HL-60 (cell line): ENCODE measurements at regions not wholly inside any gene's neighbourhood (a gene's known extent, or its start where the extent isn't known, plus 50 kb on each side); places are given as distances from the start of the nearest gene placed in this dataset.

Experiments used
- DNase-seq, 2 experiments: peaks; one replicate each; pipeline ENCODE4 v3.0.0-alpha.2; 2010 to 2020; ENCODE audit warnings: low read depth in 1 of 2, low spot score in 1 of 2
- H3K27ac ChIP-seq: fragments of 250-450 bp; sonication (Bioruptor Pico); replicated peaks from 2 replicates; pipeline ENCODE4 v1.5.1; 2020; ENCODE audit warnings: mild to moderate bottlenecking, moderate library complexity
- H3K27me3 ChIP-seq: fragments of 250-450 bp; sonication (Bioruptor Pico); 2 replicates; pipeline ENCODE4 v1.5.1; 2021; ENCODE audit warnings: mild to moderate bottlenecking, moderate library complexity; ENCODE audit not compliant: insufficient read depth, poor library complexity, severe bottlenecking
- H3K4me3 ChIP-seq: replicated peaks from 2 replicates; pipeline ENCODE4 v1.5.1; 2011; ENCODE audit warnings: mild to moderate bottlenecking, control low read depth, low read length; ENCODE audit not compliant: insufficient read depth
- CTCF ChIP-seq: IDR thresholded peaks from one replicate; pipeline ENCODE4 v1.5.1; 2011; ENCODE audit warnings: low read length, control low read depth, inconsistent platforms; ENCODE audit not compliant: insufficient read depth
- GABPA ChIP-seq: IDR thresholded peaks from 2 replicates; pipeline ENCODE4 v1.6.1; 2012; ENCODE audit warnings: low read depth
- POLR2AphosphoS5 ChIP-seq: IDR thresholded peaks from 2 replicates; pipeline ENCODE4 v1.6.1; 2012; ENCODE audit warnings: low read depth
- REST ChIP-seq: IDR thresholded peaks from 2 replicates; pipeline ENCODE4 v1.6.1; 2012; ENCODE audit warnings: low read depth; ENCODE audit not compliant: insufficient replicate concordance
- SPI1 ChIP-seq: IDR thresholded peaks from 2 replicates; pipeline ENCODE4 v1.6.1; 2012; ENCODE audit warnings: low read depth, mild to moderate bottlenecking, borderline replicate concordance

- no peak overlapping the region for H3K4me3 ChIP-seq
- no peak for TF ChIP-seq CTCF
- TF ChIP-seq GABPA: no peak
- TF ChIP-seq POLR2AphosphoS5: no peak
- TF ChIP-seq SPI1: no peak
- no peak for TF ChIP-seq REST
- H3K27me3 ChIP-seq: no peaks in the 10 kb centered on the region
- no peak overlapping the region for H3K27ac ChIP-seq
- DNase-seq: no peak
These were observed 105.1 kb upstream of the TNRC6C start for GRCh38 chr17:77853191-77853977.

- Histone ChIP-seq H3K27me3 (no peaks in the 10 kb centered on the region), H3K4me3 (no peak overlapping the region), H3K27ac (no peak overlapping the region)
- no peak for TF ChIP-seq SPI1
- TF ChIP-seq REST: no peak
- TF ChIP-seq CTCF: no peak
- no peak for TF ChIP-seq GABPA
- no peak for TF ChIP-seq POLR2AphosphoS5
- no peak for DNase-seq
These were observed 104.3 kb upstream of the TNRC6C start for GRCh38 chr17:77854083-77854758.

GRCh38 chr17:77854759-77855745 lies 103.5 kb upstream of the TNRC6C start:
- TF ChIP-seq CTCF: no peak
- no peak for TF ChIP-seq POLR2AphosphoS5
- no peak for DNase-seq
- no peak overlapping the region for H3K27ac ChIP-seq
- H3K27me3 ChIP-seq: no peaks in the 10 kb centered on the region
- no peak overlapping the region for H3K4me3 ChIP-seq
